CD4-positive, alpha-beta T cell treated with Interleukin-4 for 4 hours (primary cell): ENCODE measurements at regions not wholly inside any gene's neighbourhood (a gene's known extent, or its start where the extent isn't known, plus 50 kb on each side); places are given as distances from the start of the nearest gene placed in this dataset.

ENCODE experiments used
- DNase-seq: peaks from one replicate; pipeline ENCODE4 v3.0.0-alpha.2; 2020

DNA sequence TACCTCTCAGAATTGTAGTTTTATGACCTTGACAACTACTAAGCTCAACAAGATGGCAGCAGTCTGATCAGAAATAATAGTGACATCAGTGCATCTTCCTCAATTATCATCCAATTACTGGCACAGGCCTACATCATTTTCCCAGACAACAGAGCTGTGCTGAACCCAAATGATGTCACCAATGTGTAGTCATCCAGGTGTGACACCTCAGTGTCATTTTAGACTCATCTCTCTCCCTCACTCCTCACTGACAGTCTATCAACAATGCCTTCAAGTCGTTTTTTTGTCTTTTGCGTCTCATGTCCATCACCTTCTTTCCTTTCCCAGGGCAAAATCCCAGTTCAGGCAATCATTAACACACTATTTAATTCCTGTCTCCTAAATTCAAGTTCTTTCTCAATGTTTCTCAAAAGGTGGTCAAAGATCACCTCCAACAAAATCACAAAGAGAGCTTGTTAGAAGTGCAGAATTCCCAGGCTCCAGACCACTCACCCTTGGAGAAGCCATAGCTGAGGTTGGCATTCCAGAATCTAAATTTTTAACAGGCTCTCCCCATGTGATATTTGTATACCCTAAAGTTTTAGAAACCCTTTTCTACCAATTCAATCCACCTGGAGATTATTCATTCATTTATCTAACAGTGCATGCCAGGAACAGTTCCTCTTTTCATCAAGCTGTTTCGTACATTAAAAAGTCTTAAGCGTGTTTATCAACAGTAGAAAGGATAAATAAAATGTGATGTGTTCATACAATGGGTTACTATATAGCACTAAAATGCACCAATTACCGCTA lies 125.3 kb upstream of the KLF7 start:
- DNase-seq = no peak

DNA sequence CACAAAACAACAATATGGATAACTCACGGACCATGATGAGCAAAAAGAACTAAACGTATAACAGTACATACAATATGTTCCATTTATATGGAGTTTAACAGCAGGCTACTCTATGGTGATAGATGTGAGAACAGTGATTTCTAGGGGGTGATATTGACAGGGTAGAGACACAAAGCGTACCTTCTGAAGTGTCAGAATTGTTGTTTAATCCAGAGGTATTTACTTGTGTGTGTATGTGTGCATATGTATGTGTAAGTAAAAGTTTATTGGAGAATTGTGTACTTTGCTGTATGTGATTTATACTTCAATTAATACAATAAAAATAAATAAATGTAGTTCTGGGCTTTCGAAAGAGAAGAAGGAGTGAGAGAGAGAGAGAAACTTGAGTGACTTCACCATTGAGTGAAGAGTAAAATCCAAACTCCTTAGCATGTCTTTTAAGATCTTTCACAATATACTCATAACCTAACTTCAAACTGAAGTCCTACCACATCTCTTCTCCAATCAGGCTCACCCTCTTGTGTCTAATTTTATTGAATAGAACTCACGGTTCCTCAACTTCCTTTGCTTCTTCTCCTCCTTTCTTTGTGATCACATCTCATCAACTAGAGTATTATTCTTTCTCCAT lies 126.0 kb upstream of the KLF7 start:
- no peak for DNase-seq

- no peak for DNase-seq
Observed at GRCh38 chr2:207296265-207296948, 130.7 kb upstream of the KLF7 start.

DNA sequence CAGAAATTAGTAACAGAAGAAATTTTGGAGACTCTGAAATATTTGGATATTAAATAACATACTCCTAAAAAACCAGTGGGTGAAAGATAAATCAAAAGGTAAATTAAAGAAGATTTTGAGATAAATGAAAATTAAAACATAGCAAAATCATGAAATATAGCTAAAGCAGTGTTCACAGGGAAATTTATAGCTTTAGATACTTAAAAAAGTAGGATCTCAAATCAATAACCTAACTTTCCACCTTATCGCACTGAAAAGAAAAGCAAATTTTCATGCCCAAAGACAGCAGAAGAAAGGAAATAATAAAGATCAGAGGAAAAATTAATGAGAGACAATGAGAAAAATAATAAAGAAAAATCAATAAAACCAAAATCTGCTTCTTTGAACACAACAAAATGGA lies 135.1 kb upstream of the KLF7 start:
- no peak for DNase-seq

- no peak for DNase-seq
Observed at GRCh38 chr2:207304761-207305160, 139.0 kb upstream of the KLF7 start.

GRCh38 chr2:207308519-207309224 lies 142.9 kb upstream of the KLF7 start:
- DNase-seq = no peak

DNA sequence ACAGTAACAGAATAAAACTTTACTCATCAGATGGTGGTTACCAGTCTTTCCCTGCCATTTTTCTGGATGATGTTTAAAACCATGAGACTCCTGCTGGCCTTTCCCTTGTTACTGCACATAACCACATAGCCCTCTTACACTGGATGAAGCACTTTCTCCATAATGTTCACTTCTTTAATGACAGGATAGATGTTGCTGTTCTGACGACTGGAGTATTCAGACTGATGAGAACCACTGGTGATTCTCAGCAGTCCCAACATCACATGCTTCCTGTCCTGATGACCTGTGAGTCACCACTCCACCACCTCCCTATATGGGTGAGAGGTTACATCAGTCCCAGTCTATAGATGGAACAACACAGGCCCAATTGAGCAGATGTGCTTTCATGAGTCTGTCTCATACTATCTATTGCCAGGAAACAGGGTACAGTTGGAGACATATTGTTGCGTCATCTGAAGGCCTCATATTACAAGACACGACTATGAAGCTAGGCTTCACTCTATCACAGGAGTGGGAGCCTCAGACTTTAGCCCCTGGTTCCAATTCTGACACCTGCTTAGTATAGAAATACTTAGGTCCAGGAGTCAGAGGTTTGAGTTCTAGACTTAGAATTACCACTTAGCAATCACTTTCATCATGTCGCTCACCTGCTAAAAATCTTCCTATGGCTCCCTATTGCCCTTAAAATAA lies 145.7 kb upstream of the KLF7 start:
- no peak for DNase-seq

DNA sequence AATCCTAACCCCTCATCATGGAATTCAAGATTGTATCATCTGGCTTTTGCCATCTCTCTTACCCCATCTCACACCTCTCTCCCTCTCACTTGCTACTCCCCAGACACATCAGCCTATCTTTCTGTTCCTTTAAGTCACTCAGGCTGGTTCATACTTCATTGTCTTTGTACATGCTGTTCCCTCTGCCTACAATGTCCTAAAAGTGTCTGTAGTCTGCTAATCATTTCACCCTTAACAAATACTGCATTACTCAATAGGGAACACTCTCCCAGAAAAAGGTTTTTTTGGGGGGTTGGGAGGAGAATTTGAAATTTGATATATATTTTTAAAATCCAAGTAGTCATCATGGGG lies 146.2 kb upstream of the KLF7 start:
- DNase-seq = no peak

DNA sequence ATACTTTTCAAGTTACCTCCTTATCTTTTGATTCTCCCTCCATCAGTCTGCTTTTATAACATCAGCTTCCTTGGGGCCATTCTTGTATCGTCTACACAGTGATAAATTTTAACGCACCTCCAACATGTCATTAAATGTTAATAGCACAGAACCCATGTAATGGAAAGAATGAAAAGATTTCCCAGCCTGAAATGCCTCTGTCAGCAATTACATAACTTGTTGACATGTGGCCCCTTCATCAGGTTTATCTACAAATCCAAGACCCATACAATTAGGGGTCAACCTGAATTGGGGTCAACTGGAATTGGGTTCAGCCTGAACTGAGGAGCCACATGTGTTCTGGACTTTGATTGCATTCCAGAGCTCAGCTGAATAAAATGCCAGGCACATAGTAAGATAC lies 148.2 kb upstream of the KLF7 start:
- no peak for DNase-seq

DNA sequence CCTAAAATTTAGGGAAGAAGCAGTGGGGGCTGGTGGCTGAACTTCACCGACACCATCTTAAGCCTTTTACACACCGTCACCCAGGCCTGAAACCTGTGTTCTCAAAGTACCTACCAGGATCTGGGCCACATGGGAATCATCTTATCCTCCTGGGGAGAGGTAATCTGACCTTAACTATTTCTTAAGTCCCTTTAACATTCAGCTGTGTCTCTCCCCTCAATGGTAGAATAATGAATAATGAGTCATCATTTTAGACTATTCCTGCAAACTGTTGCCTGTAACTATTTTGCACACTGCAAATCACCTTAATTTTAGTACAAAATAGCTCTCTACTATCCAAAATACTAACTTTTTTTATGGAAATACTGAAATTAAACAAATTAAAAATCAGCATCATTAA lies 149.4 kb upstream of the KLF7 start:
- no peak for DNase-seq

DNA sequence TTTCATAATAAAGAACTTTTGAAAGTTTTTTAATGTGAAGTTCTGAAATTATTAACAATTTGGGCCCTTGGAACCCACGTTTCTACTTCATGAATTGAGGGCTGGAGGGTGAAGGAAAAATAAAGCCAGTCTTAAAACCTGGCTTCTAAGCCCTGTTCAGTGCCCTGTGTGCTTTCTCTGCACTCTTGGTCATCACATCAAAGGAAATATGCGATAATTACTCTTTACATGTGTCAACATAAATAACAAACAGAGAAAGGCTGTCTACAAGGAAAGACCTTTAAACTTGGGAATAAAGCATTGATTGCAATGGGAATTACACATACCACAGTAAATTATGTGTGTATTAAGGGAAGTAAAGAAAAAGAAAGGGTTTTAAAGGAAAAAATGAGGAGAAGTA lies 150.7 kb upstream of the KLF7 start:
- no peak for DNase-seq

DNA sequence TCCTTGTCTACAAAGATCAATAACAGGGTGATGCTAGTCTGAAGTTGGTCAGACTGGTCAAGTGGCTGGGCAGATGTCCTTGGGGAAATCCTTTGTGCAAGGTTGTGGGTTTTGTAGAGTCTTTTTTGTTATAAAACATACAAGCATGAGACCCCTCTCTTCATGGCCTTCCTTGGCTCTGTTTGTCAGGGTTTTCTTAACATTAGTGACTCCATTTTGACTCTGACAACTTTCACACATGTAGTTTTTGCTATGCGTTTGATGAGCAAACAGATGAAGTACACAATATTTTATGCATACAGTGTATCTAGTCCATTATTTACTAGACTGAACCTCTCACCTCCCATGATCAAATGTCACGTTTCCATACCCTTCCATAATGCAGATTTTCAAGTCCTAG lies 151.2 kb upstream of the KLF7 start:
- DNase-seq = no peak

DNA sequence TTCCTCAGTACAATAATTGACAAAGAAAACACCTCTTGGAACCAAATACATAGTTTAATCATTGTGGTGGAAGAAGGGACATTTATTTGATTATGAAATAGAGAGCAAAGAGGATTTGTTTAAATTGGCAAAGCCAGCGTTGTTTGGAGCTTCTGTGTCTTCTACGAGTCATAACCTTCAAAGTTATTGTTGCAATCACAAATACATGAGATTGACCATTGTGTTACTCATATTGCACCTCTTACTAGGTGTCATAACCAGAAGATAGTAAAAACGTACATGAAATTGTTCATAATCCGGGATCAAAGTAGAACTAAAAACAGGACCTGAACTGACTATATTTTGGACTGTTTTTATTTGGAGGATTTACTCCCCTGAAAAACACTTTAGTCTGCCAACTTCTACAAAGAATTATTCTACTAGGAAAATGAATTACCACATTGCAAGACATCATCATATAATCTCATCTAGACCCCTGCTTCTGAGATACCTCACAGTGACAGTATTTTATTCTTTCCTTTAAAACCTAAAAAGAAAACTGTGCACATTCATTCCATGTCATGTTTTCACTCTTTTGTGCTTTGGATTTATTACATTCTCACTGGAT lies 151.7 kb upstream of the KLF7 start:
- DNase-seq = no peak

DNA sequence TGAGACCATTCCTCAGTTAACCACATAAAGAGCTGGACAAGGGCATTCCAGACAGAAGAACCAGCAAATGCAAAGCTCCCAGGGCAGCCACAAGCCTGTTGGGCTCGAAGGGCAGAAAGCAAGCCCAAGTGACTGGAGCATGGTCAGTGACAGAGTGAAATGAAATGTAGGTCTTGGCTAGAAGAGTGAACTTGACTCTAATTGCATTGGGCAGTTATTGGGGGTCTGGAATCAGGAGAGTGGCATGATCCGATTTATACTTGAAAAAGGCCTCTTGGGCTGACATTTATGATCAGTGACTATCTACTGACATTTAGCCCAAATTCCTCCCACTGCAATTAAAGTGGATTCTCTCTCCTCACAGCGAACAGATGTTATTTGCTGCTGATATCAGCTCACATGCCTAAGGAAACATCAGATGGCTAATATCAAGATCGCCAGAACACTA lies 152.5 kb upstream of the KLF7 start:
- no peak for DNase-seq

DNA sequence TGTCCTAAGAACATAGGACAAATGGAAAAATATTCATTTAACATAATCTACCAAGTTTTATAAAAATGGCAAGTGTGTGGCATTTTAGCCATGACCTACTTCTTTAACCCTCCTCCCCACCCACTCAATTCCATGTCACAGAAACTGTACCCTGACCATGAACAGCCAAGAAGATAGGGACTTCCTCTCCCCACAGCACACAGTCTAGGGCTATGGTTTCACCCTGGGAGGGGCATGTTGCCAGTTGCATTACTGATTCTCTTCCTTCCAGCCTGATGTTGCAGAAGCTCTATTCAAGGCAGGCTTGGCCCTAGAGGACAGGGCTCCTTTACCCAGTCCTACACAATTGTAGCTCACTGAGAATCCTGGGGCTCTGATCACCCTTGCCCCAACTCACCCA lies 153.6 kb upstream of the KLF7 start:
- DNase-seq = no peak

- no peak for DNase-seq
Observed at GRCh38 chr2:207320381-207321159, 154.8 kb upstream of the KLF7 start.

DNA sequence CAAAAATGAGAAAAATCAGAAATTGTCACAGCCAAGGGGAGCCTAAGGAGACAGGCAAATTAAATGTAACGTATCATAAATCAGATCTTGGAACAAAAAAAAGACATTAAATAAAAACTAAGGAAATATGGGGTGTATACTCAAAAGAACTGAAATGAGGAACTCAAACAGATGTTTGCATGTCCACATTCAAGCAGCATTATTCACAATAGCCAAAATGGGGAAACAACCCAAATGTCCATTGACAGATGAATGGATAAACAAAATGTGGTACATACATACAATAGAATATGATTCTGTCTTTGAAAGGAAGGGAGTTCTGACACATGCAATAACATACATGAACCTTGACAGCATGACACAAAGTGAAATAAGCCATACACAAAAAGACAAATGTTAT lies 155.8 kb upstream of the KLF7 start:
- DNase-seq = no peak

- no peak for DNase-seq
Observed at GRCh38 chr2:207324001-207324400, 158.3 kb upstream of the KLF7 start.

DNA sequence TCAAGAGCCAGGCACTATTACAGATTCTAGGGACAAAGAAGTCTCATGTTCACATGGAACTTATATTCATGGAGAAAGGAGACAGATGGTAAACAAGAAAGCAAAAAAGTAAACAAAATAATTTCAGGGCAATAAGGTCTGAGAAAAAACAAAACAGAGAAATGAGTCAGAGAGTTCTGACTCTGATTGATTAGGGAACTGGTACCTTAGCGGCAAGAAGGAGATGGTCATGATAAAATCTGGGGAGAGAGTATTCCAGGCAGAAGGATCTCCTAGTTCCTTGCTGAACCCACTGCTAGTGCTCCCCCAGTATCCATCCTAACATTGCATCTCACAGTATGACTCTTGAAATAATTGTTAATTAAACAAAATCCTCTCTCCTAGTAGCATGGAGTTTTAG lies 161.8 kb upstream of the KLF7 start:
- no peak for DNase-seq

- DNase-seq = no peak
Observed at GRCh38 chr2:207328944-207329386, 163.2 kb upstream of the KLF7 start.

GRCh38 chr2:207330912-207331311 lies 165.2 kb upstream of the KLF7 start:
- no peak for DNase-seq

GRCh38 chr2:207331674-207332073 lies 165.9 kb upstream of the KLF7 start:
- no peak for DNase-seq
